Nucleus accumbens (tissue), 56 donors: ENCODE measurements at regions not wholly inside any gene's neighbourhood (a gene's known extent, or its start where the extent isn't known, plus 50 kb on each side); places are given as distances from the start of the nearest gene placed in this dataset.
"Not testable (repeated sequence)": the region's sequence is repeated elsewhere in the genome, so short reads cannot be mapped to it uniquely, and the experiment has no call there.

Source experiments
- DNase-seq, 56 donors: peaks; one replicate each; lab custom pipeline; 2025; lab: John Stamatoyannopoulos, UW

GRCh38 chr4:25981749-25982148 is 67.7 kb downstream of the SMIM20 start:
- DNase-seq: no peak

- DNase-seq: no peak
Observed at GRCh38 chr4:25982962-25983361, 68.9 kb downstream of the SMIM20 start.

- DNase-seq: no peak
Observed at GRCh38 chr4:25984266-25984665, 70.2 kb downstream of the SMIM20 start.

GRCh38 chr4:25984796-25985195 is 70.8 kb downstream of the SMIM20 start:
- no peak for DNase-seq

- peak in 17 of 56 donors; percentile 1 to 48 (median 14) for DNase-seq
Observed at GRCh38 chr4:25986807-25987206, 72.8 kb downstream of the SMIM20 start.

GRCh38 chr4:25991340-25991739 is 77.3 kb downstream of the SMIM20 start:
- peak in 8 of 56 donors; percentile 1 to 41 (median 9) for DNase-seq

- DNase-seq: peak in 1 of 56 donors; percentile 54
Observed at GRCh38 chr4:25993395-25994185, 79.6 kb downstream of the SMIM20 start.

- DNase-seq: not testable (repeated sequence)
Observed at GRCh38 chr4:25994577-25994976, 80.6 kb downstream of the SMIM20 start.

- no peak for DNase-seq
Observed at GRCh38 chr4:26000274-26000950, 86.4 kb downstream of the SMIM20 start.

- DNase-seq: no peak
Observed at GRCh38 chr4:26001413-26001812, 87.4 kb downstream of the SMIM20 start.

GRCh38 chr4:26001816-26002215 is 87.8 kb downstream of the SMIM20 start:
- no peak for DNase-seq

- DNase-seq: no peak
Observed at GRCh38 chr4:26003056-26003455, 89.0 kb downstream of the SMIM20 start.

- no peak for DNase-seq
Observed at GRCh38 chr4:26004290-26004689, 90.3 kb downstream of the SMIM20 start.

- DNase-seq: no peak
Observed at GRCh38 chr4:26005764-26006163, 91.7 kb downstream of the SMIM20 start.

GRCh38 chr4:26008737-26009136 is 94.7 kb downstream of the SMIM20 start:
- DNase-seq: no peak

GRCh38 chr4:26009502-26009901 is 95.5 kb downstream of the SMIM20 start:
- no peak for DNase-seq

GRCh38 chr4:26010304-26010703 is 96.3 kb downstream of the SMIM20 start:
- DNase-seq: no peak

- no peak for DNase-seq
Observed at GRCh38 chr4:26013629-26014028, 99.6 kb downstream of the SMIM20 start.

- peak in 13 of 56 donors; percentile 3 to 41 (median 16) for DNase-seq
Observed at GRCh38 chr4:26015133-26015651, 101.2 kb downstream of the SMIM20 start.

- no peak for DNase-seq
Observed at GRCh38 chr4:26015906-26016305, 101.9 kb downstream of the SMIM20 start.

- no peak for DNase-seq
Observed at GRCh38 chr4:26017531-26017930, 103.5 kb downstream of the SMIM20 start.
